Mesothelial cell of epicardium (in vitro differentiated cells): ENCODE measurements at regions not wholly inside any gene's neighbourhood (a gene's known extent, or its start where the extent isn't known, plus 50 kb on each side); places are given as distances from the start of the nearest gene placed in this dataset.
A peak's percentile ranks its signal among the peaks of the same experiment; 100 is the strongest.

Source experiments
- DNase-seq, 2 experiments: peaks; one replicate each; pipeline ENCODE4 v3.0.0; 2021; ENCODE audit warnings: low spot score in 2 of 2; ENCODE audit not compliant: unreplicated experiment in 2 of 2
- H3K27ac Mint-ChIP-seq: 2 replicates; pipeline ENCODE4 v1.8.0; 2021; ENCODE audit warnings: mixed read lengths
- H3K27me3 Mint-ChIP-seq: 2 replicates; pipeline ENCODE4 v1.8.0; 2021; ENCODE audit warnings: low read depth, mixed read lengths
- H3K36me3 Mint-ChIP-seq: 2 replicates; pipeline ENCODE4 v1.8.0; 2021; ENCODE audit warnings: mixed read lengths
- H3K4me1 Mint-ChIP-seq: 2 replicates; pipeline ENCODE4 v1.8.0; 2021; ENCODE audit warnings: mixed read lengths
- H3K4me3 Mint-ChIP-seq: 2 replicates; pipeline ENCODE4 v1.8.0; 2021; ENCODE audit warnings: mild to moderate bottlenecking, moderate library complexity, mixed read lengths
- H3K9me3 Mint-ChIP-seq: 2 replicates; pipeline ENCODE4 v1.8.0; 2021; ENCODE audit warnings: mixed read lengths
- TF ChIP-seq, protein P1 (sequence below): fragments of 200-600 bp; sonication (generic); IDR thresholded peaks from one replicate; pipeline ENCODE4 v1.5.0; 2021; ENCODE audit warnings: antibody characterized with exemption; ENCODE audit not compliant: unreplicated experiment

DNA sequence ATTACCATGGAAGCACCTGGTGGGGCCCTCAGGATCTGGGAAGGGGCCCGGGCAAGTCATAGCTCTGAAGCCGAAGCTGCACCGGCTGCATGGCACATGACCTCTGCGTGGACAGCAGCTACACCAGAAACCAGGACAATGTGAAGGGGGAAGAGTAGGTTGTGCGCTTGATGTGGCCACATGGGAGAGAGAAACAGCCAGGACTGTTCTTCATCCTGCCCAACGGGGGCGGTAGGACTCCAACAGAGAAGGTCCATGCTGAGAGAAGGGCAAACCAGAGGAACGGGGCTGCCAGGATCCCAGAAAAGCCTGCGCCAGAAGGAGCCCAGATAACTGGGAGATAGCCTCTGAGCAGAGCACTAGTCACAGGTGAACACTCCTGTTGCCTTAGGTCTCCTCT, 54.9 kb upstream of the PRR20G start:
- H3K4me3 Mint-ChIP-seq = no peak overlapping the region
- DNase-seq = peak in 1 of 2 experiments; percentile 10
- H3K9me3 Mint-ChIP-seq = no peaks in the 10 kb centered on the region
- H3K27me3 Mint-ChIP-seq = peaks cover 81% of the 10 kb centered on the region
- H3K36me3 Mint-ChIP-seq = no peaks in the 10 kb centered on the region
- TF ChIP-seq, protein P1, sequence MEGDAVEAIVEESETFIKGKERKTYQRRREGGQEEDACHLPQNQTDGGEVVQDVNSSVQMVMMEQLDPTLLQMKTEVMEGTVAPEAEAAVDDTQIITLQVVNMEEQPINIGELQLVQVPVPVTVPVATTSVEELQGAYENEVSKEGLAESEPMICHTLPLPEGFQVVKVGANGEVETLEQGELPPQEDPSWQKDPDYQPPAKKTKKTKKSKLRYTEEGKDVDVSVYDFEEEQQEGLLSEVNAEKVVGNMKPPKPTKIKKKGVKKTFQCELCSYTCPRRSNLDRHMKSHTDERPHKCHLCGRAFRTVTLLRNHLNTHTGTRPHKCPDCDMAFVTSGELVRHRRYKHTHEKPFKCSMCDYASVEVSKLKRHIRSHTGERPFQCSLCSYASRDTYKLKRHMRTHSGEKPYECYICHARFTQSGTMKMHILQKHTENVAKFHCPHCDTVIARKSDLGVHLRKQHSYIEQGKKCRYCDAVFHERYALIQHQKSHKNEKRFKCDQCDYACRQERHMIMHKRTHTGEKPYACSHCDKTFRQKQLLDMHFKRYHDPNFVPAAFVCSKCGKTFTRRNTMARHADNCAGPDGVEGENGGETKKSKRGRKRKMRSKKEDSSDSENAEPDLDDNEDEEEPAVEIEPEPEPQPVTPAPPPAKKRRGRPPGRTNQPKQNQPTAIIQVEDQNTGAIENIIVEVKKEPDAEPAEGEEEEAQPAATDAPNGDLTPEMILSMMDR = no peak
- no peaks in the 10 kb centered on the region for H3K4me1 Mint-ChIP-seq
- no peak overlapping the region for H3K27ac Mint-ChIP-seq

DNA sequence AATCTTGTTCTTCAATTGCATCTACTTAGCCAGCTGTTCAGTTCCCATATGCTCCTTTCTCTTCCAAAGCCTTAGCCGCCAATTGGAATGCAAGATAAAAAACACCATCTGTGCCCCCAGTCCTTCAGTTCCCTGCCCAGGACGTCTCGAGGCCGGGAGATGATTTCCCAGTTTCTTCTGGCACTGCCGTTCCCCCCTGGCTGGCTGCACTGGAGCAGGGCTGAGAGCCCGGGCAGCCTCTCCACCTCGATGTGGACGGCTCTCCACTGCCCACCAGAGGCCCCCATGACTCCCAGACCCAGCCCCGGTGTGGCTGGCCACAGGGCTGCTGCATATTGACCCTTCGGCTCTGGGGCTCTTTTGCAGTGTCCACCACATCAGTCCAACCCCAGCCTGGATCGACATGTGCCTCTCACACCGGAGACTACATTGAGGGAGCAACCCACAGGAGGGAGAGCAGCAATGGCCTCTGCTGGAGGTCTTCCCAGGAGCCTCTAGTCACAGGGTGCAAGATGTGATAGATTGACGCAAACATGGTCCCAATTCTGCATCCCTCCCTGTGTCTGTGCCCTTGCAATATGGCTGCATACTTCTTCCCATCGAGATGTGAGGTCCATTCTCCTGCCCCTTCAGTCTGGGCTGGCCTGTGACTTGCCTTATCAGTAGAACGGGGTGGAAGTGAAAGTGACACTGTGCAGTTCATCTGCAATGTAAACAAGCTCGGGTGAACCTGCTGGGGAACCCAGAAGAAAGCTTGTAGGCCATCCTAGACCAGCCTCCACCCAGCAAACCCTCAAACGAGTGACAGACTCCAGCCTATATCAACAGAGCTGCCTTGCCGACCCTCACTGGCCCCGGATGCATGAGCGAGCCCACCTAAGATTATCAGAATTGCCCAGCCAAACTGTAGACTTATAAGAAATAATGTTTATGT, 52.3 kb upstream of the PRR20G start:
- peaks cover 84% of the 10 kb centered on the region for H3K27me3 Mint-ChIP-seq
- no peaks in the 10 kb centered on the region for H3K4me1 Mint-ChIP-seq
- TF ChIP-seq, protein P1 = no peak
- H3K36me3 Mint-ChIP-seq = no peaks in the 10 kb centered on the region
- no peak overlapping the region for H3K27ac Mint-ChIP-seq
- H3K9me3 Mint-ChIP-seq = peaks cover 4% of the 10 kb centered on the region
- no peak overlapping the region for H3K4me3 Mint-ChIP-seq
- DNase-seq = peak in 1 of 2 experiments; percentile 25

DNA sequence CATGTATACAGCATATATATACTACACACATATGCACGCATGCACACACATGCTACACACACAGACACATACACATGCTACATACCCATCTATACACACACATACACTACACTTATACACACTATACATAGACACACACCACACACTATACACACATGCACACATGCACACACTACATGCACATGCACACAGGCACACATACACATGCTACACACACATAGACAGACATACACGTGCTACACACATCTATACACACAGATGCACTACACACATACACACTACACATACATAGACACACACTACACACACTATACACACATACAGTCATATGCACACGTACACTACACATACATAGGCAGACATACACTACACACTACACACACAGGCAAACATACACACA, 51.2 kb upstream of the PRR20G start:
- Mint-ChIP-seq H3K27me3 (peaks cover 81% of the 10 kb centered on the region), H3K4me3 (no peak overlapping the region), H3K9me3 (peaks cover 13% of the 10 kb centered on the region), H3K4me1 (no peaks in the 10 kb centered on the region), H3K36me3 (no peaks in the 10 kb centered on the region), H3K27ac (no peak overlapping the region)
- TF ChIP-seq, protein P1 = no peak
- DNase-seq = no peak

DNA sequence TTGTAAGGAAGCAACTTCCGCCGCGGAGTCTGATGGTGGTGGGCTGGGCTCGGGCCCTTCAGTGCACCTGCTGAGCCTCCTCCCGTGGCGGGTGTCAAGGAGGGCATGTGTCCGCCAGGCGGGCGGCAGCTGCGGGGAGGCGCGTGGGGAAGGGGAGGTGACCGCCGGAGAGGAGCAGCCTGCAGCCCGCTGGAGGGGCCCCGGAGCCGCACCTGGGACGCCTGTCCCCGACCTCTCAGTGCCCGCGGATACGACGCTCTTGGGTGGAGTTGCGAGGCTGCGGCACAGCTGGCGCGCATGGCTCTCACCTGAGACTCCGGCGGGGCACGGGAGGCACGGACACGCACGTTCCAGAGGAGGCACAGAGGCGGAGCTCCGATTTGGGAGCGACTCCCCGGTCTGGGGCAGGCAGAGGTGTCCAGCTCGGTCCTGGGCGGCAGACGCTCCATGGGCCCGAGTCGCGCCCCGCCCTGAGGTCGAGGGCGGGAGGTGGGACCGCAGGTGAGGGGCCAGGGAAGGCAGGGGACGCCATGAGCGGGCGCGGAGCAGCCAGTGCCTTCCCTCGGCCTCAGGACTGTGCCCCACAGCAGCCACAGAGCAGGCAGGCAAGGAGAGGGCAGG, 50.2 kb upstream of the PRR20G start:
- Mint-ChIP-seq H3K27ac (no peak overlapping the region), H3K4me3 (no peak overlapping the region), H3K4me1 (no peaks in the 10 kb centered on the region), H3K9me3 (peaks cover 15% of the 10 kb centered on the region), H3K27me3 (peaks cover 76% of the 10 kb centered on the region), H3K36me3 (no peaks in the 10 kb centered on the region)
- DNase-seq = peak in 1 of 2 experiments; percentile 35
- TF ChIP-seq, protein P1 = no peak
